ENCODE measurements at regions not wholly inside any gene's neighbourhood (a gene's known extent, or its start where the extent isn't known, plus 50 kb on each side); places are given as distances from the start of the nearest gene placed in this dataset.
A peak's percentile ranks its signal among the peaks of the same experiment; 100 is the strongest.

DNA sequence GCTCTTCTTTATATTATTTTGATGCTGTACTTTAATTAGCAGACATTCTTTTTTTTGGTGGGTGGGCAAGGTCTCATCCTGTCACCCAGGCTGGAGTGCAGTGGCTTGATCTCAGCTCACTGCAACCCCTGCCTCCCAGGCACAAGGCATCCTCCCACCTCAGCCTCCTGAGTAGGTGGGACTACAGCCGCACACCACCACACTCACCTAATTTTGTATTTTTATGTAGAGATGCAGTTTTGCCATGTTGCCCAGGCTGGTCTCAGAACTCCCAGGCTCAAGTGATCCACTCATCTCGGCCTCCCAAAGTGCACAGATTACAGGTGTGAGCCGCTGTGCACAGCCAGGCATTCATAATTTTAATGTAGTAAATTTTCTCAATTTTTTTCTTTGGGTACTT lies 608.1 kb downstream of the ZNF385D start:
- DNase-seq (ENCODE audit: low read depth in 4 of 4, low spot score in 3 of 4) = no peak

DNA sequence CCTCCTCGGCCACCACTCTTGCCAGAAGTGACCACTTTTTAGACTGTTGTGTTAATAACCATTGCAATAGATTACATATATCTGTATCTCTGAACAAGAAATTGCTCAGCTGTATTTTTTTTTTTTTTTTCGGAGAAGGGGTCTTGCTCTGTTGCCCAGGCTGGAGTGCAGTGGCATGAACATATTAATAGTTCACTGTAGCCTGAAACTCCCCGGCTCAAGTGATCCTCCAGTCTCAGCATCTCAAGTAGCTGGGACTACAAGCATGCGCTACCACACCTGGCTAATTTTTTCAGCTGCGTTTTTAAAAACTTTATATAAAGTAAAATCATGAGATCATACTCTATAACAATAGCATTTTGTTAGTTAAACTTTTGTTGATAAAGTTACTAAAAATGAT lies 609.0 kb downstream of the ZNF385D start:
- no peak for DNase-seq (ENCODE audit: low read depth in 4 of 4, low spot score in 3 of 4)

DNA sequence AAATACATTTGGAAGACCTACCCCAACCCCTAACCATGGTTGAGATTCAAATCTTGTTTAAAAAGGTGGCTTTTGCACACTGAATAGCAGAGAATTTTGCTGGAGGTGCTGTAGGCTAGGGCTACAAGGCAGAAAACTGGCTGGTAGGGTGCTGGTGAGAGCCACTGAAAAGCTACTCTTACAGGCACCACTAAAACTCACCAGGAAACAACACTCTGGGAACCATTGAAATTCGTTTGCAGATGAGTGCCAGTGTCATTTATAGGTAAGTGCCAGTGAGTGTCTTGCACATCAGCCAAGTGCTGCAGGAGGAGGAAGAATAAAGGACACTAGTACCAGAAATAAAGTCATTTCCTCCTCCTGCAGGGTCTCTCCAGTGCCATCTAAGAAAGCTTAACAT lies 610.2 kb downstream of the ZNF385D start:
- DNase-seq (ENCODE audit: low read depth in 4 of 4, low spot score in 3 of 4) = no peak

DNA sequence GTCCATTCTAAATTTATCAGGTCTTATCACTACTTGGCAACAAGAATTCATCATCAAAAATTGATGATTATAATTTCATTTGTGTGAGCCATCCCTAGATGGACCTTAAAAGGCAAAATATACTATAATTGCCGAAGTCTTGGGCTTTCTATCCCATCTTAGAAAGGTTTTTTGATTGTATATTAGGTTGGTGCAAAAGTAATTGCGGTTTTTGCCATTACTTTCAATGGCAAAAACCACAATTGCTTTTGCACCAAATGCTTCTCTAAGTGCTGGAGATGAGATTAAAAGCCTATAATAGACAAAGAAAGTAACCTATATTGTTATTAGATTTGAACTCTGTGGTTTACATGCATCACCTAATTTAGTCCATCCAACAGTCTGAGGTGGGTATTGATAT lies 612.9 kb downstream of the ZNF385D start:
- no peak for DNase-seq (ENCODE audit: low read depth in 4 of 4, low spot score in 3 of 4)

DNA sequence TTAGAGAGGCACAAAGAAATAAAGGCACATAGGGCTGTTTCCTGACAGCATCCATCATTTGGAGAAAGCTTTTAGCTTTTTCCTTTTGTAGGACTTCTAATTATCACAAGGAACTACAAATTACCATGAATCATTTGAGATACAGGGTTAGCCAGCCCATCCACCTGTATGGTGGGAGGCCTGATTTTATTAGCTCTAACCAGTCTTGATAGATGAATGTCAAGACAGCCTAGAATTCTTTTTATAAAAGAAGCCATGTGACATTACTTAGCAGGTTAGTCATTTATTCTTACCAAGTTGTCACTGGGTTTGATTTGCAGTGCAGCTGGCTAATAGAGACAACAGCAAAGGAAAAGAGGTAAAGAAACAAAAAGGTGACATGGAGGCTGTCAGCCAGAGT lies 618.1 kb downstream of the ZNF385D start:
- no peak for DNase-seq (ENCODE audit: low read depth in 4 of 4, low spot score in 3 of 4)

GRCh38 chr3:21120826-21121225 lies 630.2 kb downstream of the ZNF385D start:
- DNase-seq (ENCODE audit: low read depth in 4 of 4, low spot score in 3 of 4) = no peak

GRCh38 chr3:21117370-21117769 lies 633.6 kb downstream of the ZNF385D start:
- DNase-seq (ENCODE audit: low read depth in 4 of 4, low spot score in 3 of 4) = no peak

- no peak for DNase-seq (ENCODE audit: low read depth in 4 of 4, low spot score in 3 of 4)
Observed at GRCh38 chr3:21109056-21109455, 642.0 kb downstream of the ZNF385D start.

GRCh38 chr3:21105784-21106183 lies 645.2 kb downstream of the ZNF385D start:
- no peak for DNase-seq (ENCODE audit: low read depth in 4 of 4, low spot score in 3 of 4)

DNA sequence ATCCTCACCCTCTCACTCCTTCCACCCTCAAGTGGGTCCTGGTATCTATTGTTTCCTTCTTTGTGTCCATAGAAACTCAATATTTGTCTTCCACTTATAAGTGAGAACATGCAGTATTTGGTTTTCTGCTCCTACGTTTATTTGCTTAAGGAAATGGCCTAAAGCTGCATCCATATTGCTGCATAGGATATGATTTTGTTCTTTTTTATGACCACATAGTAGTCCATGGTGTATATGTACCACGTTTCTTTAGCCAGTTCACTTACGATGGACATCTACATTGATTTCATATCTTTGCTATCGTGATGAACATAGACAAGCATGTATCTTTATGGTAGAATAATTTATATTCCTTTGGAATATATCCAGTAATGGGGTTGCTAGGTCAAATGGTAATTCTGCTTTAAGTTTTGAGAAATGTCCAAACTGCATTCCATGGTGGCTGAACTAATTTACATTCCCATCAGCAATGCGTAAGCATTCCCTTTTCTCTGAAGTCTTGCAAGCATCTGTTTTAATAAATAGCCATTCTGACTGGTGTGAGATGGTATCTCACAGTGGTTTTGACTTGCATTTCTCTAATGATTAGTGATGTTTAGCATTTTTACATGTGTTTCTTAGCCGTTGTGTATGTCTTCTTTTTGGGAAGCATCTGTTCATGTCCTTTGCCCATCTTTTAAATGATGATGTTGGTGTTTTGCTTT lies 650.2 kb downstream of the ZNF385D start:
- DNase-seq (ENCODE audit: low read depth in 4 of 4, low spot score in 3 of 4) = no peak

- no peak for DNase-seq (ENCODE audit: low read depth in 4 of 4, low spot score in 3 of 4)
Observed at GRCh38 chr3:21094686-21095085, 656.3 kb downstream of the ZNF385D start.

DNA sequence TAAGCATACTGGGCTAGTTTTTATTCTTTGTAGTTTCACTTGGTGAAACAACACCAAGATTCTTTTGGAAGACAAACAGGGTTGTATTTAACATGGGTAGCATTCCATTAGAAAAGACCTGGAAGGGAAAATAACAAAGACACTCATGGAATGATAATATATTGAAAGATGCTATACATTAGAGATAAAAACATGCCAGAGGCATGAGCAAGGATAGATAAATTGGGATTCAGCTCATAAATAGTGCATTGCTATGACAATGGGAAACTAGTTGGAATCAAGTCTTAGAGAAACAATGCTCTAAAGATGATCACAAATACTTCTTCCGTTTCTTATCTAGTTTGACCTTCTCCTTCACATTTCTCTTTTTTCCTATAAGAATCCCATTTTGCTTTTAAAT lies 677.4 kb downstream of the ZNF385D start:
- DNase-seq (ENCODE audit: low read depth in 4 of 4, low spot score in 3 of 4) = no peak

GRCh38 chr3:21067031-21067813 lies 683.8 kb downstream of the ZNF385D start:
- DNase-seq (ENCODE audit: low read depth in 4 of 4, low spot score in 3 of 4) = peak in 2 of 4 donors; percentile 22 to 27

GRCh38 chr3:21062831-21063294 lies 688.1 kb downstream of the ZNF385D start:
- DNase-seq (ENCODE audit: low read depth in 4 of 4, low spot score in 3 of 4) = no peak

GRCh38 chr3:21059404-21059803 lies 691.6 kb downstream of the ZNF385D start:
- DNase-seq (ENCODE audit: low read depth in 4 of 4, low spot score in 3 of 4) = no peak

DNA sequence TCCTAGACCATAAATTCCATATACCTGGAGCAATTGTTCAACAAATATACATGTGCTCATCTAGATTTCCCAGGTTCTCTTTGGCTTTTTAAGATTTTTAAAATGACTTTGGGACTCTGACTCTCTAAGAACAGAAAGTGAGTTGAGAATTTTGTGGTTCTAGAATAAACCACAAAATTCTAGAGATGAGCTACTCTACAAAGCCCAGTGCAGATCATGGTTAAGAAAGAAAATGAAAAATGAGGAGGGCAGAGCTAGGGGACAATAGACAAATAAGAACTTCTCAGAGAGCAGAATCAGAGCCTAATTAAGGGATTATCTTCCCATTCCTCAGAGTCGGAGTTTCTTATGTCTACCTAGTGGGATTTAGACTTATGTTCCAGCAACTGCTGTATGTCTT lies 694.7 kb downstream of the ZNF385D start:
- DNase-seq (ENCODE audit: low read depth in 4 of 4, low spot score in 3 of 4) = no peak

DNA sequence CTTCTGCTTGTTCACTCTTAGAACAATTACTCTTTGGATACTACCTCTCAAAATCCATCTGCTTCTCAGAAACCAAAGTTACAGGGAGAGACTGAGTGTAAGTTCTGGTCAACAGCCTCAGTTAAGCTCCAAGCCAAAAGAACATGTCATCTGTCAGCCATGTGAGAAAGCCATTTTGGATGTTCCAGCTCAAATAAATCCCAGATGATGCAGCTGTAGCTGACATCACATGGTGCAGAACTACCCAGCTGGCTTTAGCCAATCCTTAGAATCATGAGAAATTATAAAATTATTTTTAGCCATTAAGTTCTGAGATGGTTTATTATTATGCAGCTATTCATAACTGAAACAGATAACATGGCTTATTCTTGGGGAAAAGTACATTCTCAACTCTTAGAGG lies 696.0 kb downstream of the ZNF385D start:
- DNase-seq (ENCODE audit: low read depth in 4 of 4, low spot score in 3 of 4) = no peak

- no peak for DNase-seq (ENCODE audit: low read depth in 4 of 4, low spot score in 3 of 4)
Observed at GRCh38 chr3:21054064-21054463, 696.9 kb downstream of the ZNF385D start.

- DNase-seq (ENCODE audit: low read depth in 4 of 4, low spot score in 3 of 4) = no peak
Observed at GRCh38 chr3:21049334-21050062, 701.5 kb downstream of the ZNF385D start.

DNA sequence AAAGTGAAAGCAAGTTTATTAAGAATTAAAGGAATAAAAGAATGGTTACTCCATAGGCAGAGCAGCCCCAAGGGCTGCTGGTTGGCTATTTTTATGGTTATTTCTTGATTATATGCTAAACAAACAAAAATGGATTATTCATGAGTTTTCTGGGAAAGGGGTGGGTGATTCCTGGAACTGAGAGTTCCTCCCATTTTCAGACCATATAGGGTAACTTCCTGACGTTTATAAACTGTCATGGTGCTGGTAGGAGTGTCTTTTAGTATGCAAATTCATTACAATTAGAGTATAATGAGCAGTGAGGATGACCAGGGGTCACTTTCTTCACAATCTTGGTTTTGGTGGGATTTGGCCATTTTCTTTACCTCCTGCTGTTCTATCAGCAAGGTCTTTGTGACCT lies 707.9 kb downstream of the ZNF385D start:
- no peak for DNase-seq (ENCODE audit: low read depth in 4 of 4, low spot score in 3 of 4)

DNA sequence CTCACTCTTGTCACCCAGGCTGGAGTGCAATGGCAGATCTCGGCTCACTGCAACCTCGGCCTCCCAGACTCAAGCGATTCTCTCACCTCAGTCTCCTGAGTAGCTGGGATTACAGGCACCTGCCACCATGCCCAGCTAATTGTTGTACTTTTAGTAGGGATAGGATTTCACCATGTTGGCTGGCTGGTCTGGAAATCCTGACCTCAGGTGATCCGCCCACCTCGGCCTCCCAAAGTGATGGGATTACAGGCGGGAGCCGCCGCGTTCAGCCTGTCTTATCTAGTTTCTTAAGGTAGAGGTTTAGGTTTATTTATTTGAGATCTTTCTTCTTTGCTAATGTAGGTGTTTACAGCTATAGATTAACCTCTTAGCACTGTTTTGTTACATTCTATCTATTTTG lies 708.8 kb downstream of the ZNF385D start:
- DNase-seq (ENCODE audit: low read depth in 4 of 4, low spot score in 3 of 4) = no peak

GRCh38 chr3:21041621-21042020 lies 709.4 kb downstream of the ZNF385D start:
- DNase-seq (ENCODE audit: low read depth in 4 of 4, low spot score in 3 of 4) = no peak
